Keratinocyte (primary cell): ENCODE measurements at regions not wholly inside any gene's neighbourhood (a gene's known extent, or its start where the extent isn't known, plus 50 kb on each side); places are given as distances from the start of the nearest gene placed in this dataset.

Experiments used
- EZH2 ChIP-seq: IDR thresholded peaks from one replicate; pipeline ENCODE4 v1.6.1; 2012; ENCODE audit warnings: inconsistent platforms, mild to moderate bottlenecking, low read length, moderate library complexity
- TF ChIP-seq, protein P1 (sequence below), 3 experiments: IDR thresholded peaks in 1 of 3; conservative IDR thresholded peaks in 1 of 3; optimal IDR thresholded peaks in 1 of 3; 2 replicates in 2 of 3; 3 replicates in 1 of 3; pipeline versions ENCODE3 to v1.5.1; 2011; ENCODE audit warnings: low read length in 3 of 3, mild to moderate bottlenecking in 3 of 3, moderate library complexity in 2 of 3, control low read depth in 1 of 3, inconsistent platforms in 1 of 3; ENCODE audit not compliant: insufficient read depth in 2 of 3; ENCODE audit errors: extremely low read depth in 1 of 3

GRCh38 chr18:67347438-67347837, 169.1 kb downstream of the DSEL start:
- TF ChIP-seq, protein P1, sequence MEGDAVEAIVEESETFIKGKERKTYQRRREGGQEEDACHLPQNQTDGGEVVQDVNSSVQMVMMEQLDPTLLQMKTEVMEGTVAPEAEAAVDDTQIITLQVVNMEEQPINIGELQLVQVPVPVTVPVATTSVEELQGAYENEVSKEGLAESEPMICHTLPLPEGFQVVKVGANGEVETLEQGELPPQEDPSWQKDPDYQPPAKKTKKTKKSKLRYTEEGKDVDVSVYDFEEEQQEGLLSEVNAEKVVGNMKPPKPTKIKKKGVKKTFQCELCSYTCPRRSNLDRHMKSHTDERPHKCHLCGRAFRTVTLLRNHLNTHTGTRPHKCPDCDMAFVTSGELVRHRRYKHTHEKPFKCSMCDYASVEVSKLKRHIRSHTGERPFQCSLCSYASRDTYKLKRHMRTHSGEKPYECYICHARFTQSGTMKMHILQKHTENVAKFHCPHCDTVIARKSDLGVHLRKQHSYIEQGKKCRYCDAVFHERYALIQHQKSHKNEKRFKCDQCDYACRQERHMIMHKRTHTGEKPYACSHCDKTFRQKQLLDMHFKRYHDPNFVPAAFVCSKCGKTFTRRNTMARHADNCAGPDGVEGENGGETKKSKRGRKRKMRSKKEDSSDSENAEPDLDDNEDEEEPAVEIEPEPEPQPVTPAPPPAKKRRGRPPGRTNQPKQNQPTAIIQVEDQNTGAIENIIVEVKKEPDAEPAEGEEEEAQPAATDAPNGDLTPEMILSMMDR (optimal IDR thresholded peaks at IDR 0.05 in 1 of 3, IDR thresholded peaks at IDR 0.05 in 1 of 3, conservative IDR thresholded peaks at IDR 0.05 in 1 of 3; ENCODE audit: extremely low read depth in 1 of 3, insufficient read depth in 2 of 3, low read length in 3 of 3): no peak
- no peak for TF ChIP-seq EZH2
